ENCODE measurements at regions not wholly inside any gene's neighbourhood (a gene's known extent, or its start where the extent isn't known, plus 50 kb on each side); places are given as distances from the start of the nearest gene placed in this dataset.
"Not testable (repeated sequence)": the region's sequence is repeated elsewhere in the genome, so short reads cannot be mapped to it uniquely, and the experiment has no call there.

DNA sequence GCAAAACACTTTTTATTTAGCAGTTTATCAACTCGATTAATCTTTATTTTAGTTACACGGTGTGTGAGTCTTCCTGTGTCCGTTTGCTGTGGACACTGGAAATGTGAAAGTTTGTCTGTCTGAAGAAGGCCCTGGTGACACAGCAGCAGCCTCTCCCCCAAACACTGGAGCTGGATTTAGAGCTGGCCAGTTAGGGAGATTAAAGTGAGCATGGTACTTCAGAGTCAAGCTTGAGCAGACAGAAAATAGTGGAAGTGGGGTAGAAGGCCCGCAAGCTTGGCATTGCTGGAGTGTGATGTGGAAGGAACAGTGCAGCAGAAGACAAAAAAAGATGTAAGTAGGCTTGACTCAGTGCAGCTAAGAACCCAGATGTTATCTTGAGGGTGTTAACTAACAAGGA, 85.9 kb downstream of the POM121L12 start:
- H3K4me3 ChIP-seq (replicated peaks in 1 of 3), result no peak overlapping the region
- H3K27me3 ChIP-seq, result no peaks in the 10 kb centered on the region
- DNase-seq, result no peak
- 33 to 49% methylated on average over 4 of the region's 4 CpGs for WGBS, 2 donors
- TF ChIP-seq POLR2A (IDR thresholded peaks at IDR 0.05), result no peak
- TF ChIP-seq, protein P1, sequence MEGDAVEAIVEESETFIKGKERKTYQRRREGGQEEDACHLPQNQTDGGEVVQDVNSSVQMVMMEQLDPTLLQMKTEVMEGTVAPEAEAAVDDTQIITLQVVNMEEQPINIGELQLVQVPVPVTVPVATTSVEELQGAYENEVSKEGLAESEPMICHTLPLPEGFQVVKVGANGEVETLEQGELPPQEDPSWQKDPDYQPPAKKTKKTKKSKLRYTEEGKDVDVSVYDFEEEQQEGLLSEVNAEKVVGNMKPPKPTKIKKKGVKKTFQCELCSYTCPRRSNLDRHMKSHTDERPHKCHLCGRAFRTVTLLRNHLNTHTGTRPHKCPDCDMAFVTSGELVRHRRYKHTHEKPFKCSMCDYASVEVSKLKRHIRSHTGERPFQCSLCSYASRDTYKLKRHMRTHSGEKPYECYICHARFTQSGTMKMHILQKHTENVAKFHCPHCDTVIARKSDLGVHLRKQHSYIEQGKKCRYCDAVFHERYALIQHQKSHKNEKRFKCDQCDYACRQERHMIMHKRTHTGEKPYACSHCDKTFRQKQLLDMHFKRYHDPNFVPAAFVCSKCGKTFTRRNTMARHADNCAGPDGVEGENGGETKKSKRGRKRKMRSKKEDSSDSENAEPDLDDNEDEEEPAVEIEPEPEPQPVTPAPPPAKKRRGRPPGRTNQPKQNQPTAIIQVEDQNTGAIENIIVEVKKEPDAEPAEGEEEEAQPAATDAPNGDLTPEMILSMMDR (IDR thresholded peaks at IDR 0.05), result no peak
- intact Hi-C loops (cut with DNase I), result no loop called here
- no peaks in the 10 kb centered on the region for H3K36me3 ChIP-seq
- H3K9me3 ChIP-seq, result no peaks in the 10 kb centered on the region
- no peak overlapping the region for H3K27ac ChIP-seq
- no peaks in the 10 kb centered on the region for H3K4me1 ChIP-seq

DNA sequence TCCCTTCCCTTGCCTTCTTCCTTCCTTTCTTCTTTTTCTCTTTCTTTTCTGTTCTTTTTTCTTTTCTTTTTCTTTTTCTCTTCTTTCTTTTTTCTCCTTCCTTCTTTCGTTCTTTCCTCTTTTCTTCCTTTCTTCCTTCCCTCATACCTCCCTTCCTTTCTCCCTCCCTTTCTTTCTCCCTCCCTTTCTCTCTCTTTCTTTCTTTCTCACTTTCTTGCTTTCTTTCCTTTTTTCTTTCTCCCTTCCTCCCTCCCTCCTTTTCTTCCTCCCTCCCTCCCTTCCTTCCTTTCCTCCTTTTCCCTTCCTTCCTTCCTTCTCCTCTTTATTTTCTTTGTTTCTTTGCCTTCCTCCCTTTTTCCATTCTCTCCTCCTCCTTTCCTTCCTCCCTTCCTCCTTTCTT, 96.3 kb downstream of the POM121L12 start:
- no peaks in the 10 kb centered on the region for H3K9me3 ChIP-seq
- WGBS, 2 donors, result 72 to 85% methylated on average over 1 of the region's 1 CpG
- no peak overlapping the region for H3K27ac ChIP-seq
- H3K4me1 ChIP-seq, result no peaks in the 10 kb centered on the region
- TF ChIP-seq, protein P1 (IDR thresholded peaks at IDR 0.05), result no peak
- TF ChIP-seq POLR2A (IDR thresholded peaks at IDR 0.05), result no peak
- intact Hi-C loops (cut with DNase I), result no loop called here
- no peaks in the 10 kb centered on the region for H3K36me3 ChIP-seq
- no peak overlapping the region for H3K4me3 ChIP-seq (replicated peaks in 1 of 3)
- no peaks in the 10 kb centered on the region for H3K27me3 ChIP-seq
- DNase-seq, result no peak

DNA sequence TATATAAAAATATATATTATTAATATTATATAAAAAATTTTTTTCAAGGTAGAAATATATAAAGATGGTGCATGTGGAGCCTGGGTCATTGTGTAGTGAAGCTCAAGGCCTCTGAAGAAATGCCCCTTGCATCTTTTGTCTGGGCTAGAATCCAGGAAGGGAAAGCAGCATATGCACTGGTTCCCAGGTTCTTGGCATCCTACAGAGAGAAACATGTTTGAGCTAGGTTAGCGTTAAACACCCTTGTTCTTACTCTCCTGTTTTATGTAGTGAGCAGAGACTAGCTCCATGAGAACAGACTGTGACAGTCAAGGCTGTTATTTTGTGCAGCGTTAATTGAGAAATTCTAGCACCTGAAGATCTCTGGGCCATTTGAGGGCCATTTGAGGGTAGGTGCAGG, 116.1 kb downstream of the POM121L12 start:
- Histone ChIP-seq H3K36me3 (no peaks in the 10 kb centered on the region), H3K4me1 (no peaks in the 10 kb centered on the region), H3K9me3 (no peaks in the 10 kb centered on the region), H3K4me3 (replicated peaks in 1 of 3) (no peak overlapping the region), H3K27ac (no peak overlapping the region), H3K27me3 (no peaks in the 10 kb centered on the region)
- DNase-seq, result no peak
- intact Hi-C loops (cut with DNase I), result no loop called here
- 80 to 92% methylated on average over 2 of the region's 2 CpGs for WGBS, 2 donors
- no peak for TF ChIP-seq POLR2A (IDR thresholded peaks at IDR 0.05)
- TF ChIP-seq, protein P1 (IDR thresholded peaks at IDR 0.05), result no peak

DNA sequence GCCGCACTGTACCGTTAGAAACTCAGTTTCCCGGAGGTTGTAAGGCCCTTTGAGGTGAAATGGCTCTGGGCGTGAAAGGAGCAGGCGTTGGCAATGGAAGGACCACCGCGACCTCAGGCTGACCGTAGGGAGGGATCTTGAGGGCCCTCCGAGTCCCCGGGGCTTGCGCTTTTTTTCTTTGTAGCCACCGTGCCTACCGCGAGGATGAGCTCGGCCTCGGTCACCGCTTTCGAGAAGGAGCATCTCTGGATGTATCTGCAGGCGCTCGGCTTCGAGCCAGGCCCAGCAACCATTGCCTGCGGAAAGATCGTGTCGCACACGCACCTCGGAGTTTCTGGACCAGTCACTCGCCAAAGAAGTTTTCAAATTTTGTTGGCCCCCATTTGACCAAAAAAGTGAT, 151.8 kb downstream of the POM121L12 start:
- H3K9me3 ChIP-seq; H3K36me3 ChIP-seq; H3K27ac ChIP-seq; DNase-seq; H3K4me3 ChIP-seq (replicated peaks in 1 of 3); intact Hi-C loops (cut with DNase I); H3K4me1 ChIP-seq; H3K27me3 ChIP-seq: not testable (repeated sequence)
- 91 to 94% methylated on average over 25 to 27 of the region's 27 CpGs for WGBS, 2 donors

DNA sequence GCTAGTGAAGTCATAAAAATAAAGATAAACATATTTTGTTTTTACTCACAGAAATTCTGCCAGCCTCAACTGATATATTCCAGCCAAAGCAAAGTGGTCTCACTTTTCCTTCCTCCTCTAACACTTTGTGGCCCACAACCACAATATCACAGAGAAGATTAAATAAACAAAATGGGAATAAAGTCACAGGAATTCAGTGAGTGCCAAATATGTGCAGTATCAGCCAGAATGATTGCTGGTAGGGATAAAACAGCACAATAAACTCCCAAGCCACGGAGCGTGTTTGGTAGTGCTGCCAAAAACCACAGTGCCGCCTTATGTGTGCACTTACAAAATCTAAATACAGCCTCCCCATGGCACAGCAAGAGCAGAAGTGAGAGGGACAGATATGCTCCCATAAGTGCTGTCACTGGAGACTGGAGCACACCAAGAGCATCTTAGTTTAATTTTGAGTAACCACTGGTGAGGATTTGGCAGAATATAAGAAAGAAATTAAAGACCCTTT, 155.8 kb downstream of the POM121L12 start:
- Histone ChIP-seq H3K4me1 (no peaks in the 10 kb centered on the region), H3K9me3 (no peaks in the 10 kb centered on the region), H3K4me3 (replicated peaks in 1 of 3) (no peak overlapping the region), H3K36me3 (no peaks in the 10 kb centered on the region), H3K27ac (no peak overlapping the region), H3K27me3 (no peaks in the 10 kb centered on the region)
- DNase-seq, result no peak
- WGBS, 2 donors, result 77 to 95% methylated on average over 3 of the region's 3 CpGs
- intact Hi-C loops (cut with DNase I), result no loop called here
- TF ChIP-seq POLR2A (IDR thresholded peaks at IDR 0.05), result no peak
- TF ChIP-seq, protein P1 (IDR thresholded peaks at IDR 0.05), result no peak
